NB4 (cell line): ENCODE measurements at regions not wholly inside any gene's neighbourhood (a gene's known extent, or its start where the extent isn't known, plus 50 kb on each side); places are given as distances from the start of the nearest gene placed in this dataset.

Experiments
- DNase-seq: peaks from one replicate; pipeline ENCODE4 v3.0.0; 2010; ENCODE audit warnings: low read depth
- H3K4me3 ChIP-seq: one replicate; pipeline ENCODE4 v1.5.1; 2011; ENCODE audit warnings: mild to moderate bottlenecking, low read depth, low read length, moderate library complexity
- MYC ChIP-seq: IDR thresholded peaks from 2 replicates; pipeline ENCODE4 v1.6.1; 2011; ENCODE audit warnings: low read depth, low read length
- POLR2A ChIP-seq: IDR thresholded peaks from 2 replicates; pipeline ENCODE4 v1.6.1; 2011; ENCODE audit warnings: mild to moderate bottlenecking; ENCODE audit not compliant: insufficient read length; ENCODE audit errors: extremely low read depth
- TF ChIP-seq, protein P1 (sequence below): IDR thresholded peaks from one replicate; pipeline ENCODE4 v1.5.1; 2012; ENCODE audit warnings: low read depth, low read length
- TF ChIP-seq, protein P2 (sequence below): IDR thresholded peaks from 2 replicates; pipeline ENCODE4 v1.6.1; 2011; ENCODE audit warnings: low read depth, low read length

DNA sequence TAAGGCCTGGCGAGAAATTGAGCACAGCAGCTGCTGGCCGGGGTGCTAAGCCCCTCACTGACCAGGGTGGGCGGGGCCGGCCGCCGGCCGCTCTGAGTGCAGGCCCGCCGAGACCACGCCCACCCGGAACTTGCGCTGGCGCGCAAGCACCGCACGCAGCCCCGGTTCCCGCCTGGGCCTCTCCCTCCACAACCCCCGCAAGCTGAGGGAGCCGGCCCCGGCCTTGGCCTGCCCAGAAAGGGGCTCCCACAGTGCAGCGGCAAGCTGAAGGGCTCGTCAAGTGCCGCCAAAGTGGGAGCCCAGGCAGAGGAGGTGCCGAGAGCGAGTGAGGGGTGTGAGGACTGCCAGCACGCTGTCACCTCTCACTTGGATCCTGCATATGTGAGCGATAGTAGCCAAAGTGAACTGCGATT is 251.2 kb downstream of the GJA1 start:
- TF ChIP-seq, protein P1, sequence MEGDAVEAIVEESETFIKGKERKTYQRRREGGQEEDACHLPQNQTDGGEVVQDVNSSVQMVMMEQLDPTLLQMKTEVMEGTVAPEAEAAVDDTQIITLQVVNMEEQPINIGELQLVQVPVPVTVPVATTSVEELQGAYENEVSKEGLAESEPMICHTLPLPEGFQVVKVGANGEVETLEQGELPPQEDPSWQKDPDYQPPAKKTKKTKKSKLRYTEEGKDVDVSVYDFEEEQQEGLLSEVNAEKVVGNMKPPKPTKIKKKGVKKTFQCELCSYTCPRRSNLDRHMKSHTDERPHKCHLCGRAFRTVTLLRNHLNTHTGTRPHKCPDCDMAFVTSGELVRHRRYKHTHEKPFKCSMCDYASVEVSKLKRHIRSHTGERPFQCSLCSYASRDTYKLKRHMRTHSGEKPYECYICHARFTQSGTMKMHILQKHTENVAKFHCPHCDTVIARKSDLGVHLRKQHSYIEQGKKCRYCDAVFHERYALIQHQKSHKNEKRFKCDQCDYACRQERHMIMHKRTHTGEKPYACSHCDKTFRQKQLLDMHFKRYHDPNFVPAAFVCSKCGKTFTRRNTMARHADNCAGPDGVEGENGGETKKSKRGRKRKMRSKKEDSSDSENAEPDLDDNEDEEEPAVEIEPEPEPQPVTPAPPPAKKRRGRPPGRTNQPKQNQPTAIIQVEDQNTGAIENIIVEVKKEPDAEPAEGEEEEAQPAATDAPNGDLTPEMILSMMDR = no peak
- TF ChIP-seq POLR2A (no peak), MYC (no peak)
- TF ChIP-seq, protein P2, sequence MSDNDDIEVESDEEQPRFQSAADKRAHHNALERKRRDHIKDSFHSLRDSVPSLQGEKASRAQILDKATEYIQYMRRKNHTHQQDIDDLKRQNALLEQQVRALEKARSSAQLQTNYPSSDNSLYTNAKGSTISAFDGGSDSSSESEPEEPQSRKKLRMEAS = no peak
- no peak overlapping the region for H3K4me3 ChIP-seq
- DNase-seq = no peak

DNA sequence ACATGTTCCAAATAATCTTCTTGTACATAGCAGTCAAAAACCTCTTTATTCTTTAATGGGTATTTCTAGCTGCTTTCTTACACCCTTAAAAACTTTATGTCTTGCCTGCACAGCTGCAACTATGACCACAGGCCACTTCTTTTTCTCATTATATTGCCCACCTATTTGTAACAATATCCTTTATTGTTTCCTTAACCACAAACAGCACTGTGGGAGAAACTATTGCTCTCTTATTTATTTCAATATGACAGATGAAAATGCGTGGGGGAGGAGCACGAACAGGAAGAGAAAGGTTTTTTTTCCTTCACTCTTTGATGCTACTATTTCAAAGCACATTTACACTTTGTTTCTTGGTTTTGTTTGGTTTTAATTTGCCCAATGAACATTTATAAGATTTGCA is 253.5 kb downstream of the GJA1 start:
- peak; percentile 60 for DNase-seq
- TF ChIP-seq MYC = 0 out of 2 replicates have a peak, but pooled peaks have one; percentile 23
- TF ChIP-seq, protein P1 = no peak
- H3K4me3 ChIP-seq = no peak overlapping the region

DNA sequence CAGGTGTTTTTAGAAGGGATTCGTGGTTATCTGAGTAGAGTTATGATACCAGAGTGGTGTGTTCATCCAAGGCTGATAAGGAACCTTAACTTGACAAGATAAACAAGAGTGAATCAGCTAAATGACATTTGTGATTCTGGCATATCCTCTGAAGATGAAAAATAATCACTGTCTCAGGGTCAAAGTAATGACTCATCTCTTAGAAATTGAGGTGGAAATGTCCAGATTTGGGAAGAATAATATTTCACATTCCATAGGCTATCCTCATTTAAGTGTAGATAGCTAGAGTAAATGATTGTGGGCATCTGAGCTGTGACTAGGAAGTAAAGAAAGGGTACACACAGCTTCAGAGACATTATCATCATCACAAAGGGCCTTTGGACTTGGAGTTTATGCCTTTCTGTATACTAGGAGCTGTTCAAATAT is 255.7 kb downstream of the GJA1 start:
- H3K4me3 ChIP-seq = no peak overlapping the region
- TF ChIP-seq POLR2A = no peak
- TF ChIP-seq, protein P2 = no peak
- TF ChIP-seq, protein P1 = no peak
- TF ChIP-seq MYC = no peak
- DNase-seq = no peak

DNA sequence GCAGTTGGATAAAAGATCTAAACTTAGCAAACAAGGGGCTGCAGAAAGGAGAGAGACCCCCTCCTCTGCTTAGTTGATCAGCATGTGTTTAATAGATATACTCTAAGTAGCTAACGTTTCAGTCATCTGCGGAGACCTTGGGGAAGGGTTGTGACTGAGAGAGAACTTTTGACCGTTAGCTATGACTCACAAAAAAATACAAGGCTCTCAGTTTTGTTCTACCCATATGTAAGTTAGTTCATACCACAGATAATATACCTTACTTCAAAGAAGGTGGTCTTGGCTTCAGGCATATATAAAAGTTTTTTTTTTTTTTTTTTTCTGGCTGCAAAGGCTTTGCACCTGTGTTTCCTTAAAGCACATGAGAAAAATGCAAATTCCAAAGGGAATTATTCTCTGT is 258.9 kb downstream of the GJA1 start:
- no peak for DNase-seq
- H3K4me3 ChIP-seq = no peak overlapping the region
- TF ChIP-seq, protein P2 = no peak
- TF ChIP-seq POLR2A (no peak), MYC (no peak)
- TF ChIP-seq, protein P1 = no peak

DNA sequence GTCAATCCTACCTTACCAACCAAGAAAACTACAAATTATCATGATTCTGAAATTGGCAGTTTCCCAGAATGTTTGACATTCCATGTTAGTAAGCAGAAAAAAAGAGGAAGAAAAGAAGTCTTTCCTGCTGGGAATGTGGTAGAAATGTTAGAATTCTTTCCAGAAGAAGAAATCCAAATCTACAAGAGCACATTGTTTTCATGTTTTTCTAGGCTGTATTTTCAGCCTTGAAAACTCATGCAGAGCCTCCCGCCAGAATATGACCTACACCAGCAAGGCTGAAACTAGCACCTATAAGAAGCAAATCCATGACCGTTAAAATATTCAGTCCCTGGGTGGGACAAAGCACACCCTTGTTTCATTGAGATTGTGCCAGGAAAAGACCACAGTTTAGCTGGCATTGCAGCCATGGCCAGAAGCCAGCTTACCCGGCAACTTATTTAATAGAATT is 259.4 kb downstream of the GJA1 start:
- no peak for DNase-seq
- TF ChIP-seq, protein P1 = no peak
- no peak for TF ChIP-seq POLR2A
- TF ChIP-seq, protein P2 = no peak
- TF ChIP-seq MYC = no peak
- H3K4me3 ChIP-seq = no peak overlapping the region

DNA sequence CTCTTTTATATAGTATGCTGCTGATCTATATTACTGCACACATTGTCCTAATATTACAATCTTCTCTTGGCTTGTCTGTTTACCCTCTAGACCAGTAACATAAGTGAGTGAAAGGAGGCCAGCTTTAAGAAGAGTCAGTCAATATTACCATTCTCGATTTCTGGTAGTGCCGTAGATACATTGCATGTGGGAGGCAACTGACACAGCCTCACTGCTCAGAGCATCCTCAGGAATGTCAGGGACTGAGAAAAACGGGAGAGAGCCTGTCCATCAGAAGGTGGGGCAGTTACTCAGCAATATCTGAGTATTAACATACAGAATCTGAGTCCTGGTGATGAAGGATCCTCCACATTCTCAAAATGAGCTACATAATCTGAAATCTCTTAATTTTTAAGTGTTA is 259.9 kb downstream of the GJA1 start:
- DNase-seq = no peak
- no peak overlapping the region for H3K4me3 ChIP-seq
- TF ChIP-seq POLR2A = no peak
- TF ChIP-seq, protein P1 = no peak
- no peak for TF ChIP-seq MYC
- TF ChIP-seq, protein P2 = no peak
